SU-DHL-6 (cell line): ENCODE measurements at regions not wholly inside any gene's neighbourhood (a gene's known extent, or its start where the extent isn't known, plus 50 kb on each side); places are given as distances from the start of the nearest gene placed in this dataset.
A peak's percentile ranks its signal among the peaks of the same experiment; 100 is the strongest.

ENCODE experiments used
- H2AFZ ChIP-seq: fragments of 200-600 bp; sonication (generic); 2 replicates; pipeline ENCODE4 v1.6.1; 2014; ENCODE audit warnings: low read depth, mild to moderate bottlenecking, moderate library complexity, mixed read lengths, antibody characterized with exemption, low read length; ENCODE audit not compliant: severe bottlenecking
- H3F3A ChIP-seq: fragments of 200-600 bp; shearing (Covaris generic); 2 replicates; pipeline ENCODE4 v1.6.0; 2016; ENCODE audit warnings: antibody characterized with exemption, mild to moderate bottlenecking; ENCODE audit not compliant: insufficient read depth
- H3K27ac ChIP-seq: fragments of 200-600 bp; sonication (generic); 2 replicates; pipeline ENCODE4 v1.5.1; 2016; ENCODE audit warnings: low read depth, mild to moderate bottlenecking, low read length, moderate library complexity, mixed read lengths
- H3K27me3 ChIP-seq: fragments of 200-600 bp; sonication (generic), shearing (Covaris generic); 2 replicates; pipeline ENCODE4 v1.6.0; 2014; ENCODE audit warnings: mild to moderate bottlenecking, low read length
- H3K36me3 ChIP-seq: fragments of 200-600 bp; sonication (generic); 2 replicates; pipeline ENCODE4 v1.6.1; 2014; ENCODE audit warnings: mild to moderate bottlenecking, low read length, mixed read lengths
- H3K4me2 ChIP-seq: fragments of 300-600, 200-600 bp; shearing (Covaris generic), sonication (generic); 2 replicates; pipeline ENCODE4 v1.6.0; 2014; ENCODE audit warnings: low read length, low read depth, mild to moderate bottlenecking; ENCODE audit not compliant: poor library complexity, severe bottlenecking
- H3K4me3 ChIP-seq: fragments of 200-600 bp; sonication (generic); 2 replicates; pipeline ENCODE4 v1.5.1; 2014; ENCODE audit warnings: antibody characterized with exemption, low read length, mild to moderate bottlenecking, mixed read lengths; ENCODE audit not compliant: insufficient read depth, poor library complexity, severe bottlenecking
- H3K79me2 ChIP-seq: fragments of 200-600 bp; sonication (generic); 2 replicates; pipeline ENCODE4 v1.6.1; 2014; ENCODE audit warnings: mild to moderate bottlenecking, low read length, moderate library complexity; ENCODE audit not compliant: insufficient read depth
- H3K9ac ChIP-seq: fragments of 200-600 bp; sonication (generic); 2 replicates; pipeline ENCODE4 v1.7.0; 2014; ENCODE audit warnings: mild to moderate bottlenecking, low read length
- H3K9me2 ChIP-seq: fragments of 200-600 bp; sonication (generic); replicated peaks from 2 replicates; pipeline ENCODE4 v1.6.1; 2014; ENCODE audit warnings: low read length; ENCODE audit not compliant: insufficient read depth
- H3K9me3 ChIP-seq: fragments of 200-600 bp; sonication (generic); 2 replicates; pipeline ENCODE4 v1.6.1; 2014; ENCODE audit warnings: low read length, mixed read lengths; ENCODE audit not compliant: insufficient read depth
- H4K20me1 ChIP-seq: fragments of 200-600 bp; sonication (generic); 2 replicates; pipeline ENCODE4 v1.6.1; 2014; ENCODE audit warnings: low read depth, mild to moderate bottlenecking, antibody characterized with exemption, low read length, moderate library complexity, mixed read lengths
- EZH2phosphoT487 ChIP-seq: fragments of 200-600 bp; sonication (generic), shearing (Covaris generic); conservative IDR thresholded peaks from 2 replicates; pipeline ENCODE4 v1.6.1; 2018; ENCODE audit warnings: mild to moderate bottlenecking, antibody characterized with exemption, low read length, moderate library complexity, mixed read lengths
- TF ChIP-seq, protein P1 (sequence below): fragments of 200-600 bp; sonication (generic); IDR thresholded peaks from one replicate; pipeline ENCODE4 v1.5.1; 2017; ENCODE audit warnings: antibody characterized with exemption, mild to moderate bottlenecking, low read length, moderate library complexity; ENCODE audit not compliant: insufficient read depth, poor library complexity, severe bottlenecking

DNA sequence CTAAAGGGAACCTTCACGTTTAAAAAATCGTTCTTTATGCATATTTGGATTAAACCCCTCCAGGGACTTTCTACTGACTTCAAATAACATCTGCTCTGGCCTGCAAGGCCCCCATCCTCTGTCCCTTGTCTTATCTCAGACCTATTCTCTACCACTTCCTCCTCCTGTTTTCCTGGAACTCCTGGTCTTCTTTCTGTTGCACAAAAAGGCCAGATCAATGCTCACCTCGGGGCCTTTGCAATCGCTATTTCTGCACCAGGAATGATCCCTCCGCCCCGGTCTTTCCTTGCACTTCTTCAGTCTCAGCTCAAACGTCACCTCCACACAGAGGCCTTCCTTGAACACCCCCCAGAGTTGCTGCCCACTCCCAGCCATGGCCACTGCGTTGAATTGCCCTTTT is 57.6 kb upstream of the BEGAIN start:
- TF ChIP-seq, protein P1, sequence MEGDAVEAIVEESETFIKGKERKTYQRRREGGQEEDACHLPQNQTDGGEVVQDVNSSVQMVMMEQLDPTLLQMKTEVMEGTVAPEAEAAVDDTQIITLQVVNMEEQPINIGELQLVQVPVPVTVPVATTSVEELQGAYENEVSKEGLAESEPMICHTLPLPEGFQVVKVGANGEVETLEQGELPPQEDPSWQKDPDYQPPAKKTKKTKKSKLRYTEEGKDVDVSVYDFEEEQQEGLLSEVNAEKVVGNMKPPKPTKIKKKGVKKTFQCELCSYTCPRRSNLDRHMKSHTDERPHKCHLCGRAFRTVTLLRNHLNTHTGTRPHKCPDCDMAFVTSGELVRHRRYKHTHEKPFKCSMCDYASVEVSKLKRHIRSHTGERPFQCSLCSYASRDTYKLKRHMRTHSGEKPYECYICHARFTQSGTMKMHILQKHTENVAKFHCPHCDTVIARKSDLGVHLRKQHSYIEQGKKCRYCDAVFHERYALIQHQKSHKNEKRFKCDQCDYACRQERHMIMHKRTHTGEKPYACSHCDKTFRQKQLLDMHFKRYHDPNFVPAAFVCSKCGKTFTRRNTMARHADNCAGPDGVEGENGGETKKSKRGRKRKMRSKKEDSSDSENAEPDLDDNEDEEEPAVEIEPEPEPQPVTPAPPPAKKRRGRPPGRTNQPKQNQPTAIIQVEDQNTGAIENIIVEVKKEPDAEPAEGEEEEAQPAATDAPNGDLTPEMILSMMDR = no peak
- TF ChIP-seq EZH2phosphoT487 = no peak
- no peak overlapping the region for H3K9ac ChIP-seq
- no peak overlapping the region for H3K4me2 ChIP-seq
- no peaks in the 10 kb centered on the region for H3K9me3 ChIP-seq
- H3K27me3 ChIP-seq = no peaks in the 10 kb centered on the region
- H3K79me2 ChIP-seq = no peaks in the 10 kb centered on the region
- no peaks in the 10 kb centered on the region for H4K20me1 ChIP-seq
- no peaks in the 10 kb centered on the region for H3F3A ChIP-seq
- H3K4me3 ChIP-seq = no peak overlapping the region
- no peak overlapping the region for H3K27ac ChIP-seq
- H2AFZ ChIP-seq = no peak overlapping the region
- no peaks in the 10 kb centered on the region for H3K9me2 ChIP-seq
- H3K36me3 ChIP-seq = no peaks in the 10 kb centered on the region

DNA sequence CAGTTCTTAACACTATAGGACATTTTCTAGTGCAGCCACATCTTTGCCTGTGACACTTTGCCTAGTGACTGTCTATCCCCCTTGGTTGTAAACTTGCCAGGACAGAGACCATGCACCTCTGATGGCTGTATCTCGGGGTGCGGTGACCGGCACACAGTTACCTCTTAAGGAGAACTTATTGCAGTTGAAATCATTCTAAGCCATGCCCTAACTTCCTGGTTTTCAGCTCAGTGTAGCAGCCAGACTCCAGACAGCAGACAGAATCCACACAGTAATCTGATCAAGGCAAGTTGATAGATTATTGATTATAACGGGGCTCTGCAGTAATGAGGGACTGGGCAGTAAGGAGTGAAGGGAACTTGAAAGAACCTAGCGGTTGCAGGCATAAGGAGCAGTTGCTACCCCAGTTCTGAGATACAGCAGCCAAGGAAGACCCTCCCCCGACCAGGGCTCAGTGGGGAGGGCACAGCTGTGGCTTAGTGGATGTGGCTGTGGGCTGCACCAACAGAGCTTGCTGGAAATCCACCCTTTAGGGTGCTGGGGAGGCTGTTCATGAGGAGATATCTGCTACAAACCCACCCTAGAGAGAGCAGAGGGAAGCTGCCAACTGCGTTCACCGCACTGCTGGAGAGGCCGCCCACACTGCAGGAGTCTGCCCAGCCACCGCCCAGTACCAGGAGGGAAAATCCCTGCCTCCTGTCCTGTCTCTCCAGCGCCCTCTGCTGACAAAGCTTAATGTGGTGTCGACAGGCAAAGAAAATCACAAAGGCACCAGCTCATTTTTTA is 58.2 kb upstream of the BEGAIN start:
- no peak for TF ChIP-seq EZH2phosphoT487
- TF ChIP-seq, protein P1 = peak; percentile 61
- H3K79me2 ChIP-seq = no peaks in the 10 kb centered on the region
- H3K4me3 ChIP-seq = no peak overlapping the region
- no peak overlapping the region for H3K27ac ChIP-seq
- no peak overlapping the region for H3K4me2 ChIP-seq
- H3K9ac ChIP-seq = no peak overlapping the region
- H3F3A ChIP-seq = no peaks in the 10 kb centered on the region
- no peaks in the 10 kb centered on the region for H3K36me3 ChIP-seq
- no peaks in the 10 kb centered on the region for H4K20me1 ChIP-seq
- no peak overlapping the region for H2AFZ ChIP-seq
- no peaks in the 10 kb centered on the region for H3K9me2 ChIP-seq
- H3K9me3 ChIP-seq = no peaks in the 10 kb centered on the region
- H3K27me3 ChIP-seq = no peaks in the 10 kb centered on the region

DNA sequence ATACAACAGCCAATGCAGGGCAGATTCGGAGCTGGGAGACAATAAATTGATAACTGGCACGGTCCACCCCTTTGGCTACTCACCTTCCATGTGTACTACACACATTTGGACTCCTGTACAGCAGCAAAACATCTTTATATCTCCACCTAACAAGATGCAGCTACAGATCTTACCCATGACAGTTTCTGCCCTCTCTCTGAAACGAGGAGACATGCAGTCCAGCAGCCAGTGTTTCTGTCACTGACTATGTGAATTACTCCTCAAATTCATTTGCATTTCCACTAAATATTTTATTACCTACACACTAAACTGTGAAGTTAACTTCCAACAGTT is 58.7 kb upstream of the BEGAIN start:
- Histone ChIP-seq H3K27me3 (no peaks in the 10 kb centered on the region), H4K20me1 (no peaks in the 10 kb centered on the region), H3K4me2 (no peak overlapping the region), H3K9ac (no peak overlapping the region), H3K36me3 (no peaks in the 10 kb centered on the region), H3K9me3 (no peaks in the 10 kb centered on the region), H3K4me3 (no peak overlapping the region), H3K27ac (no peak overlapping the region), H3F3A (no peaks in the 10 kb centered on the region), H3K79me2 (no peaks in the 10 kb centered on the region), H3K9me2 (no peaks in the 10 kb centered on the region), H2AFZ (no peak overlapping the region)
- TF ChIP-seq EZH2phosphoT487 = no peak
- TF ChIP-seq, protein P1 = no peak
